GM23248 (cell line): ENCODE measurements at regions not wholly inside any gene's neighbourhood (a gene's known extent, or its start where the extent isn't known, plus 50 kb on each side); places are given as distances from the start of the nearest gene placed in this dataset.

Experiments
- DNase-seq: peaks from one replicate; pipeline ENCODE4 v3.0.0-alpha.2; 2015
- H2AFZ ChIP-seq: fragments of 200-600 bp; sonication (generic); 2 replicates; pipeline ENCODE4 v1.6.1; 2016; ENCODE audit warnings: antibody characterized with exemption
- H3F3A ChIP-seq: fragments of 200-600 bp; sonication (generic); 2 replicates; pipeline ENCODE4 v1.6.1; 2016; ENCODE audit warnings: mild to moderate bottlenecking, antibody characterized with exemption, mixed run types; ENCODE audit not compliant: insufficient read depth
- H3K27ac ChIP-seq: fragments of 200-600 bp; sonication (generic); 2 replicates; pipeline ENCODE4 v1.5.1; 2016; ENCODE audit warnings: mild to moderate bottlenecking
- H3K27me3 ChIP-seq: fragments of 200-600 bp; sonication (generic); replicated peaks from 2 replicates; pipeline ENCODE4 v1.6.1; 2016; ENCODE audit warnings: mild to moderate bottlenecking; ENCODE audit not compliant: insufficient read depth
- H3K36me3 ChIP-seq: fragments of 200-600 bp; sonication (generic); 2 replicates; pipeline ENCODE4 v1.6.1; 2016; ENCODE audit warnings: low read depth, mild to moderate bottlenecking
- H3K4me1 ChIP-seq: fragments of 200-600 bp; sonication (generic); 2 replicates; pipeline ENCODE4 v1.6.1; 2016; ENCODE audit warnings: mild to moderate bottlenecking; ENCODE audit not compliant: insufficient read depth
- H3K4me2 ChIP-seq: fragments of 200-600 bp; sonication (generic); one replicate; pipeline ENCODE4 v1.6.1; 2016; ENCODE audit warnings: mild to moderate bottlenecking; ENCODE audit not compliant: unreplicated experiment
- H3K4me3 ChIP-seq: fragments of 200-600 bp; sonication (generic); 2 replicates; pipeline ENCODE4 v1.5.1; 2016; ENCODE audit warnings: mild to moderate bottlenecking
- H3K79me2 ChIP-seq: fragments of 200-600 bp; sonication (generic); 2 replicates; pipeline ENCODE4 v1.6.1; 2016; ENCODE audit warnings: mild to moderate bottlenecking; ENCODE audit not compliant: insufficient read depth
- H3K9ac ChIP-seq: fragments of 200-600 bp; sonication (generic); 2 replicates; pipeline ENCODE4 v1.6.1; 2016; ENCODE audit warnings: mild to moderate bottlenecking
- H3K9me2 ChIP-seq: fragments of 200-600 bp; sonication (generic); 2 replicates; pipeline ENCODE4 v1.6.1; 2016; ENCODE audit warnings: mixed run types, mild to moderate bottlenecking, moderate library complexity; ENCODE audit not compliant: insufficient read depth
- H3K9me3 ChIP-seq: fragments of 200-600 bp; sonication (generic); one replicate; pipeline ENCODE4 v1.6.1; 2017; ENCODE audit warnings: low read depth
- H4K20me1 ChIP-seq: fragments of 200-600 bp; sonication (generic); 2 replicates; pipeline ENCODE4 v1.6.0; 2016; ENCODE audit not compliant: insufficient read depth
- EZH2 ChIP-seq: fragments of 200-600 bp; sonication (generic); IDR thresholded peaks from 2 replicates; pipeline ENCODE4 v1.6.1; 2018; ENCODE audit warnings: antibody characterized with exemption, mild to moderate bottlenecking; ENCODE audit not compliant: insufficient read depth, poor library complexity, severe bottlenecking
- EZH2phosphoT487 ChIP-seq: fragments of 200-600 bp; sonication (generic); IDR thresholded peaks from 2 replicates; pipeline ENCODE4 v1.6.1; 2018; ENCODE audit warnings: antibody characterized with exemption, moderate library complexity, mild to moderate bottlenecking, low read depth; ENCODE audit not compliant: insufficient read depth
- WGBS, 2 experiments: methylation state at CpG; one replicate each; pipeline ENCODE4 v1.1.6; 2015 to 2017; ENCODE audit warnings: low lambda C conversion rate in 2 of 2, low coverage in 1 of 2; ENCODE audit errors: missing lambda C conversion rate in 2 of 2; 5-methylcytosine and 5-hydroxymethylcytosine counted together
- in situ Hi-C: fragments of 300-500 bp; cut with MboI; formaldehyde crosslinking; loops from 2 replicates; pipeline ENCODE4 v1.15.0; 2020

DNA sequence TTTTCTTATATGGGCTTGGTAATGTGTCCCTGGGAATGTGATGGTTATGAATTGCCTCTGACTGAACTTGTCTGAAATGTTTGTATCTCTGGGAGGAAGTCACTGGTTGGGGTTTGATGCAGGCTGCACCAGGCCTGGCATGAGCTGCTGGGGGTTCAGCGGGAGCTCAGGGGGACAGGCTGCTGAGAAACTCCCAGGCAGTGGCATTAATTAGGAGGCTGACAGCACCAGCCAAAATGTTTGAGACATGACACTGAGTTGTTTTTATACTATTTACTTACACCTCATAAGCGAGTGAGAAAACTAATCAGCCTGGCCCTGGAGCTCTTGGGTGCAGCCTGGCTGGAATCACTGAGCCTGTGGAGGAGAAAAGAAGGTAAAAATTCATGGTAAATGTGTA lies 124.1 kb upstream of the SORCS3 start:
- Histone ChIP-seq H3K4me3 (no peak overlapping the region), H3K4me2 (no peak overlapping the region), H3K27me3 (peaks cover 5% of the 10 kb centered on the region), H3K9me2 (no peaks in the 10 kb centered on the region), H3K9me3 (no peaks in the 10 kb centered on the region), H2AFZ (no peak overlapping the region), H3K4me1 (no peaks in the 10 kb centered on the region), H4K20me1 (no peaks in the 10 kb centered on the region), H3K36me3 (no peaks in the 10 kb centered on the region), H3K79me2 (no peaks in the 10 kb centered on the region), H3K9ac (no peak overlapping the region), H3K27ac (no peak overlapping the region), H3F3A (no peaks in the 10 kb centered on the region)
- DNase-seq, result no peak
- in situ Hi-C loops, result no loop called here
- WGBS, 2 experiments, result 45% methylated on average over 2 of the region's 2 CpGs
- TF ChIP-seq EZH2phosphoT487, result no peak
- TF ChIP-seq EZH2, result no peak

- no peak overlapping the region for H2AFZ ChIP-seq
- H4K20me1 ChIP-seq, result no peaks in the 10 kb centered on the region
- H3K4me2 ChIP-seq, result no peak overlapping the region
- H3K4me1 ChIP-seq, result no peaks in the 10 kb centered on the region
- WGBS, 2 experiments, result 7 to 11% methylated on average over 4 of the region's 4 CpGs
- H3K9ac ChIP-seq, result no peak overlapping the region
- H3F3A ChIP-seq, result no peaks in the 10 kb centered on the region
- H3K36me3 ChIP-seq, result no peaks in the 10 kb centered on the region
- H3K79me2 ChIP-seq, result no peaks in the 10 kb centered on the region
- in situ Hi-C loops, result no loop called here
- no peaks in the 10 kb centered on the region for H3K9me2 ChIP-seq
- no peak for TF ChIP-seq EZH2
- TF ChIP-seq EZH2phosphoT487, result no peak
- H3K9me3 ChIP-seq, result no peaks in the 10 kb centered on the region
- no peak for DNase-seq
- no peak overlapping the region for H3K4me3 ChIP-seq
- H3K27me3 ChIP-seq, result peaks cover 5% of the 10 kb centered on the region; the same call in 1 of the 2 replicates
- no peak overlapping the region for H3K27ac ChIP-seq
Measured at GRCh38 chr10:104517946-104518345, 123.1 kb upstream of the SORCS3 start.

DNA sequence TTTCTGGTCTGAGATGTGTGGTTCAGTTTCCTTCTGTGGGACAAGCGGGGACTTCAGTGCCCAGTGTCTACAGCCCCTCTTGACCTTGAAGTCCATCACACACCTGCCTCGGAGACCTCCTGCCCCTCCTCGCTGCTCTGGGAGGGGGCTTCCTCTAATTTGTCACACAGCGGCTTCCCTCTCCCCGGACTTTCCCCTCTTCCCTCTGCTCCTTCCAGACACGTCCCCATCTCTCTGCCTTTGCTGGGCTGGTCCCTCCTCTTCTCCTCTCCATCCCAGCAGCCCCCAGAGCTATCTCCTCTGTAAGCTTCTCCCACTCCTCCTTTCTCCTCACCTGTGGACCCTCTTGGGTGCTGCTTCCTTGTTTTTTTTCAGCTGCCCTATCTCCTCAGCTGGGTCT lies 122.2 kb upstream of the SORCS3 start:
- H4K20me1 ChIP-seq, result no peaks in the 10 kb centered on the region
- no peak for DNase-seq
- 31 to 33% methylated on average over 5 to 6 of the region's 6 CpGs for WGBS, 2 experiments
- no peaks in the 10 kb centered on the region for H3K9me2 ChIP-seq
- H3K27me3 ChIP-seq, result 0 out of 2 replicates have a peak, but pooled peaks cover under 1% of the 10 kb centered on the region
- no peak overlapping the region for H2AFZ ChIP-seq
- in situ Hi-C loops, result no loop called here
- H3K36me3 ChIP-seq, result no peaks in the 10 kb centered on the region
- no peak overlapping the region for H3K4me2 ChIP-seq
- H3K79me2 ChIP-seq, result no peaks in the 10 kb centered on the region
- H3K4me3 ChIP-seq, result no peak overlapping the region
- H3K9me3 ChIP-seq, result no peaks in the 10 kb centered on the region
- H3F3A ChIP-seq, result no peaks in the 10 kb centered on the region
- no peak overlapping the region for H3K27ac ChIP-seq
- H3K9ac ChIP-seq, result no peak overlapping the region
- TF ChIP-seq EZH2phosphoT487, result no peak
- no peak for TF ChIP-seq EZH2
- H3K4me1 ChIP-seq, result no peaks in the 10 kb centered on the region

GRCh38 chr10:104520653-104521052 lies 120.4 kb upstream of the SORCS3 start:
- H2AFZ ChIP-seq, result no peak overlapping the region
- H3K9ac ChIP-seq, result no peak overlapping the region
- H3K4me2 ChIP-seq, result no peak overlapping the region
- no peak overlapping the region for H3K4me3 ChIP-seq
- no peak for DNase-seq
- no peaks in the 10 kb centered on the region for H3K4me1 ChIP-seq
- no peaks in the 10 kb centered on the region for H3K27me3 ChIP-seq
- H3K79me2 ChIP-seq, result no peaks in the 10 kb centered on the region
- 52 to 59% methylated on average over 11 of the region's 11 CpGs for WGBS, 2 experiments
- H3K27ac ChIP-seq, result no peak overlapping the region
- no peaks in the 10 kb centered on the region for H3K9me3 ChIP-seq
- in situ Hi-C loops, result no loop called here
- no peaks in the 10 kb centered on the region for H3F3A ChIP-seq
- no peaks in the 10 kb centered on the region for H3K9me2 ChIP-seq
- H4K20me1 ChIP-seq, result no peaks in the 10 kb centered on the region
- no peaks in the 10 kb centered on the region for H3K36me3 ChIP-seq
- TF ChIP-seq EZH2phosphoT487, result no peak
